ENCODE measurements at regions not wholly inside any gene's neighbourhood (a gene's known extent, or its start where the extent isn't known, plus 50 kb on each side); places are given as distances from the start of the nearest gene placed in this dataset.

- no peak for TF ChIP-seq CTCF (IDR thresholded peaks at IDR 0.05)
- Mint-ChIP-seq H3K4me3 (no peak overlapping the region), H3K36me3 (ENCODE audit: low read depth) (no peaks in the 10 kb centered on the region)
Observed at GRCh38 chr16:55976815-55977214, 101.6 kb upstream of the CES5A start.

GRCh38 chr16:55971447-55971846 is 96.3 kb upstream of the CES5A start:
- H3K4me1 Mint-ChIP-seq (ENCODE audit: low read depth): no peaks in the 10 kb centered on the region
- no peaks in the 10 kb centered on the region for H3K27me3 Mint-ChIP-seq (ENCODE audit: insufficient read depth)
- no peak overlapping the region for H3K27ac Mint-ChIP-seq
- H3K36me3 Mint-ChIP-seq (ENCODE audit: low read depth): no peaks in the 10 kb centered on the region
- no peak for TF ChIP-seq CTCF (IDR thresholded peaks at IDR 0.05)
- DNase-seq: no peak
- peaks cover 12% of the 10 kb centered on the region for H3K9me3 Mint-ChIP-seq
- H3K4me3 Mint-ChIP-seq: no peak overlapping the region

More at GRCh38 chr16:55976815-55977214, 101.6 kb upstream of the CES5A start:
- Mint-ChIP-seq H3K9me3 (peaks cover 12% of the 10 kb centered on the region), H3K4me1 (ENCODE audit: low read depth) (no peaks in the 10 kb centered on the region), H3K27me3 (ENCODE audit: insufficient read depth) (no peaks in the 10 kb centered on the region), H3K27ac (no peak overlapping the region)
- DNase-seq: no peak

- Mint-ChIP-seq H3K4me1 (ENCODE audit: low read depth) (no peaks in the 10 kb centered on the region), H3K36me3 (ENCODE audit: low read depth) (no peaks in the 10 kb centered on the region), H3K27me3 (ENCODE audit: insufficient read depth) (peaks cover 2% of the 10 kb centered on the region; the same call in 1 of the 2 replicates), H3K27ac (no peak overlapping the region), H3K9me3 (peaks cover 11% of the 10 kb centered on the region), H3K4me3 (no peak overlapping the region)
- no peak for TF ChIP-seq CTCF (IDR thresholded peaks at IDR 0.05)
- no peak for DNase-seq
Observed at GRCh38 chr16:55968221-55968620, 93.0 kb upstream of the CES5A start.

- Mint-ChIP-seq H3K4me3 (no peak overlapping the region), H3K4me1 (ENCODE audit: low read depth) (no peaks in the 10 kb centered on the region), H3K27ac (no peak overlapping the region), H3K9me3 (peaks cover 14% of the 10 kb centered on the region), H3K27me3 (ENCODE audit: insufficient read depth) (peaks cover 5% of the 10 kb centered on the region), H3K36me3 (ENCODE audit: low read depth) (no peaks in the 10 kb centered on the region)
- DNase-seq: no peak
- TF ChIP-seq CTCF (IDR thresholded peaks at IDR 0.05): no peak
Observed at GRCh38 chr16:55964923-55965475, 89.8 kb upstream of the CES5A start.

- peaks cover 2% of the 10 kb centered on the region; the same call in 1 of the 2 replicates for H3K27me3 Mint-ChIP-seq (ENCODE audit: insufficient read depth)
Observed at GRCh38 chr16:55955845-55956244, 80.7 kb upstream of the CES5A start.

More at GRCh38 chr16:55955845-55956244, 80.7 kb upstream of the CES5A start:
- Mint-ChIP-seq H3K9me3 (peaks cover 8% of the 10 kb centered on the region; the same call in 1 of the 2 replicates), H3K27ac (no peak overlapping the region), H3K4me1 (ENCODE audit: low read depth) (no peaks in the 10 kb centered on the region), H3K36me3 (ENCODE audit: low read depth) (no peaks in the 10 kb centered on the region), H3K4me3 (no peak overlapping the region)
- DNase-seq: no peak
- TF ChIP-seq CTCF (IDR thresholded peaks at IDR 0.05): no peak
